HG03039 (cell line): ENCODE measurements at regions not wholly inside any gene's neighbourhood (a gene's known extent, or its start where the extent isn't known, plus 50 kb on each side); places are given as distances from the start of the nearest gene placed in this dataset.
"Not testable (repeated sequence)": the region's sequence is repeated elsewhere in the genome, so short reads cannot be mapped to it uniquely, and the experiment has no call there.

Source experiments
- ATAC-seq: cut with Tn5 transposase; IDR thresholded peaks from one replicate; pipeline ENCODE4 v1.9.1; 2021; ENCODE audit warnings: mild to moderate bottlenecking, moderate library complexity; ENCODE audit not compliant: unreplicated experiment

DNA sequence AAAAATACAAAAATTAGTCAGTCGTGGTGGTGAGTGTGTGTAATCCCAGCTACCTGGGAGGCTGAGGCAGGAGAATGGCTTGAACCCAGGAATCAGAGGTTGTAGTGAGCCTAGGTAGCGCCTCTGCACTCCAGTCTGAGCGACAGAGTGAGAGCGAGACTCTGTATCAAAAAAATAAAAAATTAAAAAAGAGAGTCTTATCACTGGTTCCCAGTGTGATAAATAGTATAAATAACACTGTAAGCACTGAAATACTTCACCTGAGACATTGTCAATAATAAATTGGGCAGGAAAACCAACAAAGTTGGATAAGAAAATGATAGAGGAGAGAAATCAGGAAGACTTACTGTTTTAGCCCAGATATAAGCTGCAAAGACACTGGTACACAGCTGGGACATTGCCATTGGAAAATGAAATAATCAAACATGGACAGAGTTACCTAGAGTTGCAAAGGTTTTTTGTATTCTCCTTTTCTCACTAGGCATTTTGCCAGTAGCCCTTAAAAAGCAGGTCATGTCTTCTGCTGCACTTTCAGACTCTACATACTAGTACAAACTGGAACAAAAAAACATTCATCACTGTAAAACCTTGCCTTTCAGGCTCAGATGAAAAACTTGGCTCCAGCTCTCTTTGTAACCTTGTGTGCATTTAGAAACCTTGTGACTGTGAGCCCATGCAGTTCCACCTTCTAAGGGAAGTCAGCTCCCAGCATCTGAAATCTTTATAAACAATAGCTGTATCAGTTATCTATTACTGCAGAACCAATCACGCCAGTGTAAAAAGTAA lies 55.0 kb upstream of the PPP1R2C start:
- no peak for ATAC-seq

GRCh38 chrX:42833550-42833940 lies 55.6 kb upstream of the PPP1R2C start:
- not testable (repeated sequence) for ATAC-seq

DNA sequence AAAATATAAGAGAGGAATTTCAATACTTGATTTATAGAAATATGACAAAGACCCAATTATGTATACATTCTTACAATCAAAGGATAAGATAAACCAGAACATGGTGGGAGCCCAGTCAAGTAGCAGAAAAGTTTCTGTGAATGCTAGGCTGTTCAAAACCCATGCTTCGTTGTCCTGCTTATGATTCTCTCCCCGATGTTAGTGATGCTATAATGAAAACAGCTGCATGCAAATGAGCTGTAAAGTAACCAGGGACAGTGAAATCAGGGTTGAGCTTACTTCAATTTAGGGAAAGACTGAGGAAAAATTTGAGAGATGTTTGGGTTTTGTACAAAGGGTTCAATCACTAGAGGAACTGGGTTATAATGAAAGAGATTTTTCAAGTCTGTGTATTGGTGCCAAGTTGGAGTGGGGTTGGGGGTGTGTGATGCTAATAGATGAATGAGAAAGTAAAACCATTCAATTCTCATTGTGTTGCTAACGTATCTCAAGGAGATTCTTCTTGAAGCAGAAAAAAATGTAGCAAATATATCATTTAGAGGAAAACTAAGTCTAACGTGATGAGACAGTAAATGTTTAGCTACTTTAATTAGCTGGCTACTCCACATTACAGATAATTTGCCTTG lies 59.3 kb upstream of the PPP1R2C start:
- ATAC-seq, result no peak

- no peak for ATAC-seq
Measured at GRCh38 chrX:42837747-42838146, 59.8 kb upstream of the PPP1R2C start.

DNA sequence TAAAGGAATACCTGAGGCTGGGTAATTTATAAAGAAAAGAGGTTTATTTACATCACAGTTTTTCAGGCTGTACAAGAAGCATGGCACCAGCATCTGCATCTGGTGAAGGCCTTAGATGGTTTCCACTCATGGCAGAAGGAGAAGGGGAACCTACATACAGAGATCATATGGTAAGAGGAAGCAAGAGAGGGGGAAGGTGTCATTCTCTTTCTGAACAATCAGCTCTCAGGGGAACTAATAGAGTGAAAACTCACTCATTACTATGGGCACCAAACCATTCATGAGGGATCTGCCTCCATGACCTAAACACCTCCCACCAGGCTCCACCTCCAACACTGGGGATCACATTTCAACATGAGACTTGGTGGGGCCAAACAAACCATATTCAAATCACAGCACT lies 61.7 kb upstream of the PPP1R2C start:
- no peak for ATAC-seq

- no peak for ATAC-seq
Measured at GRCh38 chrX:42846741-42847140, 68.8 kb upstream of the PPP1R2C start.

- no peak for ATAC-seq
Measured at GRCh38 chrX:42855259-42855658, 77.3 kb upstream of the PPP1R2C start.

GRCh38 chrX:42857766-42858165 lies 79.8 kb upstream of the PPP1R2C start:
- ATAC-seq, result no peak

DNA sequence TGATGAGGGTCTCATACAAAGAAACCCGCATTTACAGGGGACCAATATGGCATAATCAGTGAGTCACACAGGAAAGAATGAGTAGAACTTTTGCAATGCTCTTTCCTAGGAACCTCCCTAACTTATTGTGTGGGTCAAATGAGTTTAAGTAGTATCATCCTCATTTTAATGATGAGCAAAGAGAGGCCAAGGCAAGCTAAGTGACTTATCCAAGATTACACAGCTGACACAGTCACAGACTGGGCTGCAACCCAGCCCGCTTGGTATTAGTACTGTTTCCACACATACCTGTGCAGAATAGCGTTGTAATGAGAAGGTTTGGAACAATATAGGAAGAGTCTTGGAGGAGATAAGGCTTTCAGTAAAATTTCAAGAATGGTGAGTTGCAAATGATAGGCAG lies 91.0 kb upstream of the PPP1R2C start:
- ATAC-seq, result no peak

DNA sequence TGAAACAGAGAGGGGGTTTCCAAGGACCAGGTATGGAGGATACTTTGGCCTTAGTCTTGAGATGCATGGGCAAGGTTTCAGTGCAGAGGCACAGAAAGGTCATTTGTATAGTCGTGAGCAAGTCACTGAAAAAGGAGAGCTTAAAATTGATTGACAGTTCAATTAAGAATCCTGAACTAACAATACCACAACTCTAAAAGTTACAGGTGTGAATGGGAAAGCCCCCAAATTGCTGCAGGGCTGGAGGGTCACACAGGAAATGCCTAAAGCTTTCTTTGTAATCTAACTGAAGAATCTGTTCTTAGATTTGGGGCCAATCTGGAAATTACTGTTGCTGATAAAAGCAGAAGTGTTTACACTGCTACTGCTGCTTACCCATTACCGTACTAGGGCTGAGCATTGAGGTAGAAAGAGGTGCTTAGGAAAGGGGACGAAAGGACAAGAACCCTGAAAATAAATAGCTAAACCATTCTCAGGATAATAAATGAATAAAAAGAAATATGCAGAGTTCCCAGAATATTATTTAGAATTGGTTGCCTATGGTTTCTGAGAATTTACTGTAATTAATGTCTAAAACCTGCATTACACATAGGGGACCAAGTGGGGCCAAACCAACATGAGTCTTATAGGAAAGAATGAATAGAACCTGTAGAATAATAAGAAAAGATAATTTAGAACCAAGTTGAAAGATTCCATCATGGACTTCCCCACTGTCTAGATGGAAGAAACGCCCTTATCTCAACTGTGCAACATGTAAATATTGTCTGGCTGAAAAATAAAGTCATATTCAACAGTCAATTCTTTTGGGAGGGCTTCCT lies 91.9 kb upstream of the PPP1R2C start:
- ATAC-seq, result peak; percentile 86

- no peak for ATAC-seq
Measured at GRCh38 chrX:42886519-42886918, 108.6 kb upstream of the PPP1R2C start.

DNA sequence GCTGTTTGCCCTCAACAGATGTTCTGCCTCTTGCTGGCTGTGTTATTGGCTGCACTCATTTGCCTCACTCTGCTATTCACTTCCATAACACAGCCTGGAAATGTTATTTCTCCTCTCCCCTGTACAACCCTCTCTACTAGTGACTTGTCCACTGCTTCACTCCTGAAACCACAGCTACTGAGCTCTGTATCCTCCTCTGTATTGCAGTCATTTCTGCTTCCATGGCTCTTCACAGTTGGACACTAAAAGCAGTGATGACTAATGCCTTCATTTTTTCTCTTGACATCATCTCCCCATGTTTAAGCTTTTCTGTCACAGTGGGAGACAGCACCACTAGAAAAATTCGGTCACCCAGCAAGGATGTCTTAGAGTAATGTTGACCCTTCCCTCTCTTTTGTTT lies 123.0 kb upstream of the PPP1R2C start:
- ATAC-seq, result no peak

GRCh38 chrX:42902513-42902912 lies 124.5 kb upstream of the PPP1R2C start:
- no peak for ATAC-seq

- ATAC-seq, result no peak
Measured at GRCh38 chrX:42920752-42921151, 142.8 kb upstream of the PPP1R2C start.

- ATAC-seq, result no peak
Measured at GRCh38 chrX:42930071-42930470, 152.1 kb upstream of the PPP1R2C start.

GRCh38 chrX:42930951-42931350 lies 153.0 kb upstream of the PPP1R2C start:
- no peak for ATAC-seq

DNA sequence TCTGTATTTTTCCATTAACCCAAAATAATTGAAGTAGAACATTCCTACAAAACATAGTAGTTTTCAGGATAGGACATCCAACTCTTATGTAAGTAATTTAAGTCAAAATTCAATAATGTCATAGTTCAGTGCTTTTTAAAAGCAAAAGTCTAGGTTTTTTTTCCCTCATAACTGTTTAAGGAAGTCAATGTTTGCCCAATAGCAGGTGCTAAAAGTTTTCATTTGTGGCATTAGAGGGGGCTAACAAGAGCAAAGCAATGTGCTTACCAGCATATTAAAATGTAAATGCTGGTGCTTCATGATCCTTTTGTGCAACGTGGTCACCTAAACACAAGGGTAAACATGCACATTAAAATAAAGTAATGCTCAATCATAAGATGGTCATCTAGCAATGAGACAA lies 155.2 kb upstream of the PPP1R2C start:
- no peak for ATAC-seq

DNA sequence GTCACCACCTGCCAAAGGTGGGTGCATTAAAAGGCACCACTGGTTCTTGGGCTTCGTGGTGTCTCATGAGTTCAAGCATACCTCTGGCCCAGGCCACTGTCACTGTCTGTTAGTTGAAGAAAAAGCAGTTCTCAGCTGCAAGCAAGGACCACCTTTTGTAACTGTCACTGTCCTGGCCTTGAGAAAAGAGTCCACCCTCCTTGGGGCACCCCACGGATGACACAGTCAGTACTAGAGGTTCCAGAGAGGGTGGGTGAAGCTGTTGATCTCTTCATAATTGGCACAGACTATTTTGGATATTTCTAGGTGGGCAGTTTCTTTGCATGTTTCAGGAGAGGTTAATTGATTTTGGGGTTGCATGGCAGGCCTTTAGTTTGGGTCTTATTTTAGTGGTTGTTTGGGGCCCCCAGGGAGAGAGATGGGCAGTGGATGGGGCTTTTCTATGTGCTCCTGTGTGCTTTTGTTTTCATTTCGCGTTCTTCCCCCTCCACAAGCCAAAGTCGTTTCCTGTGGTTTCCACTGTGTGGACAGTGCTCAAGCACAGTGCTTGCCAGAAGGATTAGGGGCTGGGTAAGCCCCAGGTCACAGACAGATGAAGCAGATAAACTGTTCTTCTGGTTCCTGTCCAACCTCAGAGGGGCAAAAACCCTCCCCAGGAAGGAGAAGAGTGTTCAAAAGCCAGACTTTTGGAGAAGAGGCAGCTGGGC lies 156.2 kb upstream of the PPP1R2C start:
- peak; percentile 91 for ATAC-seq

DNA sequence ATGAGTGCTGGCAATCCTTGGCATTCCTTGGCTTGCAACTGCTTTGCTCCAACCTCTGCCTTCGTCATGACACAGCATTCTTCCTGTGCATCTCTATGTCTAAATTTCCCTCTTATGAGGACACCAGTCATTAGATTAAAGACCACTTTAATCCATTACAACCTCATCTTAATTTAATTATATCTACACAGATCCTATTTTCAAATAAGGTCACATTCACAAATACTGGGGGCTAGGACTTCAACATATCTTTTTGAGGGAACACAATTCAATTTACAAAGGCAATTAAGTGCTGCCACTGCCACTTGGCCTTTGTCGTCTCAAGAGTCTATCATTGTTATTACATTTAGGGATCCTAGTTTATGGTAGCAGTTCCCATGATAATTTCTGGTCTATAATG lies 163.7 kb upstream of the PPP1R2C start:
- no peak for ATAC-seq

DNA sequence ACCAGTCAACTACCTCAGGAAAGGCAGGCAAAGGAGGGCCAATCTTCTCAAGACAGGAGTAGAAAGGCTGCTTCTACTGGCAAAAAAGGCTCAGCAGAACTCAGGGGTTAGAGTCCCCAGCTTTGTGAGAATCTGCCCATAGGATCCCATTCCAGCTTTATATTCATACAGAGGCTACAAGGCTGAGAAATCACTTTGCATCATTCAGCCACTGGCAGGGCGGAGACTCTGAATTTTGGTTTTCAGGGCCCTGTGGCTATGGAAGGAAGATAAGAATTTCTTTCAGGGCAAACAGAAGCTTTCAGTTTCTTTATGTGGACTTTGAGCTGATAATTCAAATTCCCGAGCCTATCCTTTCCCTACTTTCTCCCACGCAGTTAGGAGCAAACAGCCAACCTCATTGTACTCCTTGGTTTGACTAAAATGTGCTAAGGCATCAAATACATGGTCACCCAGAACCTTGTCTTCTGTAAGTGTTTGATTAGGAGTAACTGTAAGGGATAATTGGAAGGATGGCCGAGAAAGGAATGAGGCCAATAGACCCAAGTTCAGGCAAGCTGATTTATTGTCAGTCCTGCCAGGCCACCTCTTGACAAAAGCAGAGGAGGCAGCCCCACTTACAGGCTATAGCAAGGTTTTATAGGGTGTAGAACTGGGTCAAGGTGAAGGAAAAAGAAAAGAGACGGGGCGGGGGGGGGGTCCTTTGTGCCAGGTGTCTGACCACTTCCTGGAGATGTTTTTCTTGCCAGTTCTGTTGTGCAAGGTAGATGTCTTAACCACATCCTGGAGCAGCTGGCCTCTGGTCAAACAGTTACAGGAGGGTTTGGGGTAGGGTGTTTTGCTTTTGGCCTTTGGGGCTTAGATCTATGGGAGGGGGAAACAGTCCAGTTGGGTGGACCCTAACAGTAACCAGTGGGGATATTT lies 165.3 kb upstream of the PPP1R2C start:
- peak; percentile 51 for ATAC-seq
